ENCODE measurements at regions not wholly inside any gene's neighbourhood (a gene's known extent, or its start where the extent isn't known, plus 50 kb on each side); places are given as distances from the start of the nearest gene placed in this dataset.

DNA sequence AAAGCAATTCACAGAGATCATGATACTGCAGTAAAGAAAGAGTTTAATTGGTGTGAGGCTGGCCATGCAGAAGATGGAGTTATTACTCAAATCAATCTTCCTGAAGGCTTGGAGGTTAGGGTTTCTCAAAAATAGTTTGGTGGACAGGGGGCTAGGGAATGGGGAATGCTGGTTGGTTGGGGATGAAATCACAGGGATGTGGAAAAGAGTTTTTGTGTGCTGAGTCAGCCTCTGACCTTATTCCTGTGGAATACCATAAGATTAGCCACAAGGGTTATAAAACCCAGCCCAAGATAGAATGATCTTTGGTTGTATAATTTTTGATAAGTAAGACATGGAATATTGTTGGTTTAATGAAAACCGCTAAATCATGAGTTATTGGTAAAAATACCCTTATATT is 764.3 kb downstream of the TYW1 start:
- Histone ChIP-seq H3K27me3 (ENCODE audit: control insufficient read depth in 4 of 4, insufficient read depth in 4 of 4, low read length in 3 of 4) (no peaks in the 10 kb centered on the region), H3K27ac (ENCODE audit: low read depth in 1 of 2, low read length in 2 of 2) (no peak overlapping the region), H3K36me3 (ENCODE audit: control insufficient read depth in 4 of 4, insufficient read depth in 3 of 4, low read depth in 1 of 4, low read length in 3 of 4) (no peaks in the 10 kb centered on the region), H3K4me3 (ENCODE audit: low read depth in 1 of 3, low read length in 3 of 3) (no peak overlapping the region), H3K9me3 (ENCODE audit: control insufficient read depth in 4 of 4, low read length in 3 of 4) (no peaks in the 10 kb centered on the region), H3K9ac (ENCODE audit: low read depth in 1 of 2, low read length in 2 of 2) (no peak overlapping the region), H3K4me1 (ENCODE audit: control insufficient read depth in 4 of 4, insufficient read depth in 4 of 4, low read length in 3 of 4) (peaks cover 0 to 17% (median 14%) of the 10 kb centered on the region in 4 donors)
- TF ChIP-seq, protein P1, sequence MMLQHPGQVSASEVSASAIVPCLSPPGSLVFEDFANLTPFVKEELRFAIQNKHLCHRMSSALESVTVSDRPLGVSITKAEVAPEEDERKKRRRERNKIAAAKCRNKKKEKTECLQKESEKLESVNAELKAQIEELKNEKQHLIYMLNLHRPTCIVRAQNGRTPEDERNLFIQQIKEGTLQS (IDR thresholded peaks at IDR 0.05) = no peak
- TF ChIP-seq RXRA (IDR thresholded peaks at IDR 0.05) (no peak), TAF1 (conservative IDR thresholded peaks at IDR 0.05) (no peak), FOXA2 (IDR thresholded peaks at IDR 0.05) (no peak), FOXA1 (IDR thresholded peaks at IDR 0.05) (no peak), MAX (IDR thresholded peaks at IDR 0.05) (no peak), JUND (IDR thresholded peaks at IDR 0.05) (no peak), YY1 (IDR thresholded peaks at IDR 0.05) (no peak), EGR1 (IDR thresholded peaks at IDR 0.05; ENCODE audit: low read depth in 2 of 2) (no peak), HNF4G (IDR thresholded peaks at IDR 0.05) (no peak), GABPA (IDR thresholded peaks at IDR 0.05 in 1 of 2, conservative IDR thresholded peaks at IDR 0.05 in 1 of 2) (no peak), HNF4A (conservative IDR thresholded peaks at IDR 0.05) (no peak), RAD21 (IDR thresholded peaks at IDR 0.05) (no peak), SP1 (IDR thresholded peaks at IDR 0.05) (no peak), NR2F2 (IDR thresholded peaks at IDR 0.05) (no peak)
- TF ChIP-seq, protein P2, sequence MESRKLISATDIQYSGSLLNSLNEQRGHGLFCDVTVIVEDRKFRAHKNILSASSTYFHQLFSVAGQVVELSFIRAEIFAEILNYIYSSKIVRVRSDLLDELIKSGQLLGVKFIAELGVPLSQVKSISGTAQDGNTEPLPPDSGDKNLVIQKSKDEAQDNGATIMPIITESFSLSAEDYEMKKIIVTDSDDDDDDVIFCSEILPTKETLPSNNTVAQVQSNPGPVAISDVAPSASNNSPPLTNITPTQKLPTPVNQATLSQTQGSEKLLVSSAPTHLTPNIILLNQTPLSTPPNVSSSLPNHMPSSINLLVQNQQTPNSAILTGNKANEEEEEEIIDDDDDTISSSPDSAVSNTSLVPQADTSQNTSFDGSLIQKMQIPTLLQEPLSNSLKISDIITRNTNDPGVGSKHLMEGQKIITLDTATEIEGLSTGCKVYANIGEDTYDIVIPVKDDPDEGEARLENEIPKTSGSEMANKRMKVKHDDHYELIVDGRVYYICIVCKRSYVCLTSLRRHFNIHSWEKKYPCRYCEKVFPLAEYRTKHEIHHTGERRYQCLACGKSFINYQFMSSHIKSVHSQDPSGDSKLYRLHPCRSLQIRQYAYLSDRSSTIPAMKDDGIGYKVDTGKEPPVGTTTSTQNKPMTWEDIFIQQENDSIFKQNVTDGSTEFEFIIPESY (IDR thresholded peaks at IDR 0.05) = no peak
- TF ChIP-seq, protein P3, sequence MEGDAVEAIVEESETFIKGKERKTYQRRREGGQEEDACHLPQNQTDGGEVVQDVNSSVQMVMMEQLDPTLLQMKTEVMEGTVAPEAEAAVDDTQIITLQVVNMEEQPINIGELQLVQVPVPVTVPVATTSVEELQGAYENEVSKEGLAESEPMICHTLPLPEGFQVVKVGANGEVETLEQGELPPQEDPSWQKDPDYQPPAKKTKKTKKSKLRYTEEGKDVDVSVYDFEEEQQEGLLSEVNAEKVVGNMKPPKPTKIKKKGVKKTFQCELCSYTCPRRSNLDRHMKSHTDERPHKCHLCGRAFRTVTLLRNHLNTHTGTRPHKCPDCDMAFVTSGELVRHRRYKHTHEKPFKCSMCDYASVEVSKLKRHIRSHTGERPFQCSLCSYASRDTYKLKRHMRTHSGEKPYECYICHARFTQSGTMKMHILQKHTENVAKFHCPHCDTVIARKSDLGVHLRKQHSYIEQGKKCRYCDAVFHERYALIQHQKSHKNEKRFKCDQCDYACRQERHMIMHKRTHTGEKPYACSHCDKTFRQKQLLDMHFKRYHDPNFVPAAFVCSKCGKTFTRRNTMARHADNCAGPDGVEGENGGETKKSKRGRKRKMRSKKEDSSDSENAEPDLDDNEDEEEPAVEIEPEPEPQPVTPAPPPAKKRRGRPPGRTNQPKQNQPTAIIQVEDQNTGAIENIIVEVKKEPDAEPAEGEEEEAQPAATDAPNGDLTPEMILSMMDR (IDR thresholded peaks at IDR 0.05; ENCODE audit: low read depth, low read length, missing input control) = no peak
- TF ChIP-seq, protein P4, sequence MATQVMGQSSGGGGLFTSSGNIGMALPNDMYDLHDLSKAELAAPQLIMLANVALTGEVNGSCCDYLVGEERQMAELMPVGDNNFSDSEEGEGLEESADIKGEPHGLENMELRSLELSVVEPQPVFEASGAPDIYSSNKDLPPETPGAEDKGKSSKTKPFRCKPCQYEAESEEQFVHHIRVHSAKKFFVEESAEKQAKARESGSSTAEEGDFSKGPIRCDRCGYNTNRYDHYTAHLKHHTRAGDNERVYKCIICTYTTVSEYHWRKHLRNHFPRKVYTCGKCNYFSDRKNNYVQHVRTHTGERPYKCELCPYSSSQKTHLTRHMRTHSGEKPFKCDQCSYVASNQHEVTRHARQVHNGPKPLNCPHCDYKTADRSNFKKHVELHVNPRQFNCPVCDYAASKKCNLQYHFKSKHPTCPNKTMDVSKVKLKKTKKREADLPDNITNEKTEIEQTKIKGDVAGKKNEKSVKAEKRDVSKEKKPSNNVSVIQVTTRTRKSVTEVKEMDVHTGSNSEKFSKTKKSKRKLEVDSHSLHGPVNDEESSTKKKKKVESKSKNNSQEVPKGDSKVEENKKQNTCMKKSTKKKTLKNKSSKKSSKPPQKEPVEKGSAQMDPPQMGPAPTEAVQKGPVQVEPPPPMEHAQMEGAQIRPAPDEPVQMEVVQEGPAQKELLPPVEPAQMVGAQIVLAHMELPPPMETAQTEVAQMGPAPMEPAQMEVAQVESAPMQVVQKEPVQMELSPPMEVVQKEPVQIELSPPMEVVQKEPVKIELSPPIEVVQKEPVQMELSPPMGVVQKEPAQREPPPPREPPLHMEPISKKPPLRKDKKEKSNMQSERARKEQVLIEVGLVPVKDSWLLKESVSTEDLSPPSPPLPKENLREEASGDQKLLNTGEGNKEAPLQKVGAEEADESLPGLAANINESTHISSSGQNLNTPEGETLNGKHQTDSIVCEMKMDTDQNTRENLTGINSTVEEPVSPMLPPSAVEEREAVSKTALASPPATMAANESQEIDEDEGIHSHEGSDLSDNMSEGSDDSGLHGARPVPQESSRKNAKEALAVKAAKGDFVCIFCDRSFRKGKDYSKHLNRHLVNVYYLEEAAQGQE (IDR thresholded peaks at IDR 0.05) = no peak
- 93% methylated on average over 1 of the region's 1 CpG for WGBS
- DNase-seq (ENCODE audit: low spot score) = no peak
